Endothelial cell of umbilical vein (primary cell): ENCODE measurements at regions not wholly inside any gene's neighbourhood (a gene's known extent, or its start where the extent isn't known, plus 50 kb on each side); places are given as distances from the start of the nearest gene placed in this dataset.

Experiments used
- BruUV-seq: library from RNA; stranded (reverse); fragments of 400-500 nt; replicated peaks from 2 replicates; lab custom pipeline; 2021; lab: Mats Ljungman, UMichigan
- CTCF ChIA-PET: fragments of 300-600, 350-600 bp; sonication (Branson Sonifier 250); formaldehyde crosslinking; loops from one replicate; lab custom pipeline; 2021; ENCODE audit warnings: antibody characterized with exemption, inconsistent platforms; lab: Charles Lee
- POLR2A ChIA-PET: fragments of 300-600, 350-600 bp; sonication (Branson Sonifier 250); formaldehyde crosslinking; loops from one replicate; lab custom pipeline; 2021; ENCODE audit warnings: antibody characterized with exemption, inconsistent platforms; lab: Charles Lee
- DNase-seq: peaks from one replicate; pipeline ENCODE4 v3.0.0-alpha.2; 2011; ENCODE audit warnings: low read depth, low spot score
- FAIRE-seq: peaks from 2 replicates; lab custom pipeline; 2011; peaks lifted over from hg19 to GRCh38; lab: Jason Lieb, UNC
- H2AFZ ChIP-seq: 2 replicates; pipeline ENCODE4 v1.6.0; 2012; ENCODE audit warnings: low read depth, low read length, control low read depth, inconsistent platforms
- H3K27ac ChIP-seq: 2 replicates; pipeline ENCODE4 v1.5.1; 2011; ENCODE audit warnings: low read depth, mild to moderate bottlenecking, control low read depth, low read length, moderate library complexity; ENCODE audit not compliant: insufficient read depth
- H3K27me3 ChIP-seq, 2 experiments: 2 replicates each; pipeline versions ENCODE4 v1.6.0 to v1.6.1; 2011; ENCODE audit warnings: low read length in 2 of 2, mixed read lengths in 1 of 2; ENCODE audit not compliant: control insufficient read depth in 2 of 2, insufficient read depth in 2 of 2
- H3K36me3 ChIP-seq, 2 experiments: 2 replicates in 1 of 2; 3 replicates in 1 of 2; pipeline ENCODE4 v1.5.1; 2011; ENCODE audit warnings: low read length in 2 of 2, mild to moderate bottlenecking in 1 of 2, moderate library complexity in 1 of 2; ENCODE audit not compliant: control insufficient read depth in 2 of 2, insufficient read depth in 2 of 2; ENCODE audit errors: extremely low read depth in 1 of 2
- H3K4me1 ChIP-seq: 3 replicates; pipeline ENCODE4 v1.5.1; 2011; ENCODE audit warnings: mild to moderate bottlenecking, low read length; ENCODE audit not compliant: control insufficient read depth, insufficient read depth; ENCODE audit errors: extremely low read depth
- H3K4me2 ChIP-seq: 2 replicates; pipeline ENCODE4 v1.6.1; 2011; ENCODE audit warnings: low read length, control low read depth, mixed read lengths; ENCODE audit not compliant: insufficient read depth
- H3K4me3 ChIP-seq, 3 experiments: fragments of 200-600 bp in 1 of 3; sonication (generic), shearing (Covaris generic) in 1 of 3; replicated peaks in 1 of 3; 2 replicates each; pipeline ENCODE4 v1.5.1; 2011 to 2016; ENCODE audit warnings: control low read depth in 3 of 3, low read length in 3 of 3, mild to moderate bottlenecking in 2 of 3, inconsistent platforms in 1 of 3, low read depth in 1 of 3, moderate library complexity in 1 of 3; ENCODE audit not compliant: insufficient read depth in 1 of 3
- H3K79me2 ChIP-seq: 2 replicates; pipeline ENCODE4 v1.6.0; 2012; ENCODE audit warnings: low read length, inconsistent platforms; ENCODE audit not compliant: control insufficient read depth, insufficient read depth
- H3K9ac ChIP-seq: replicated peaks from 2 replicates; pipeline ENCODE3; 2011; ENCODE audit warnings: low read length, control low read depth; ENCODE audit not compliant: insufficient read depth; ENCODE audit errors: extremely low read depth
- H3K9me1 ChIP-seq: replicated peaks from 3 replicates; pipeline ENCODE4 v1.6.0; 2011; ENCODE audit warnings: mild to moderate bottlenecking, low read length; ENCODE audit not compliant: control insufficient read depth, insufficient read depth; ENCODE audit errors: extremely low read depth
- H3K9me3 ChIP-seq: replicated peaks from 2 replicates; pipeline ENCODE4 v1.5.1; 2012; ENCODE audit warnings: low read length, inconsistent platforms; ENCODE audit not compliant: control insufficient read depth, insufficient read depth
- H4K20me1 ChIP-seq: replicated peaks from 2 replicates; pipeline ENCODE3; 2011; ENCODE audit warnings: mild to moderate bottlenecking, low read length; ENCODE audit not compliant: control insufficient read depth, insufficient read depth; ENCODE audit errors: extremely low read depth
- JUN ChIP-seq: IDR thresholded peaks from 2 replicates; pipeline ENCODE4 v1.6.1; 2011; ENCODE audit warnings: borderline replicate concordance, low read depth; ENCODE audit not compliant: insufficient read length, insufficient read depth
- MYC ChIP-seq: IDR thresholded peaks from one replicate; pipeline ENCODE4 v1.6.1; 2011; ENCODE audit warnings: mild to moderate bottlenecking, low read depth, low read length
- POLR2A ChIP-seq: IDR thresholded peaks from 2 replicates; pipeline ENCODE4 v1.6.1; 2012; ENCODE audit warnings: low read depth, mild to moderate bottlenecking, control low read depth, low read length
- POLR2AphosphoS5 ChIP-seq: IDR thresholded peaks from 2 replicates; pipeline ENCODE4 v1.6.1; 2012; ENCODE audit warnings: low read depth, mild to moderate bottlenecking, control low read depth, low read length, moderate library complexity; ENCODE audit not compliant: insufficient read depth
- dilution Hi-C: fragments of 300-500 bp; cut with MboI; formaldehyde crosslinking; loops from one replicate; pipeline ENCODE4 v1.15.0; 2019; ENCODE audit warnings: low sequenced_read_pairs; ENCODE audit not compliant: extremely low pct_ligation_motif_present
- intact Hi-C: fragments of 100-400 bp; cut with micrococcal nuclease; formaldehyde crosslinking; loops from one replicate; pipeline ENCODE4 v1.10.0; 2022
- TF ChIP-seq, protein P1 (sequence below): IDR thresholded peaks from 2 replicates; pipeline ENCODE4 v1.6.1; 2011; ENCODE audit not compliant: insufficient read depth, insufficient read length
- TF ChIP-seq, protein P2 (sequence below), 2 donors: IDR thresholded peaks; 1 replicate in 1 of 2; 2 replicates in 1 of 2; pipeline ENCODE4 v1.5.1; 2011; ENCODE audit warnings: low read length in 2 of 2, mild to moderate bottlenecking in 2 of 2, moderate library complexity in 2 of 2, control low read depth in 1 of 2, inconsistent platforms in 1 of 2, low read depth in 1 of 2; ENCODE audit not compliant: insufficient read depth in 1 of 2; ENCODE audit errors: extremely low read depth in 1 of 2

DNA sequence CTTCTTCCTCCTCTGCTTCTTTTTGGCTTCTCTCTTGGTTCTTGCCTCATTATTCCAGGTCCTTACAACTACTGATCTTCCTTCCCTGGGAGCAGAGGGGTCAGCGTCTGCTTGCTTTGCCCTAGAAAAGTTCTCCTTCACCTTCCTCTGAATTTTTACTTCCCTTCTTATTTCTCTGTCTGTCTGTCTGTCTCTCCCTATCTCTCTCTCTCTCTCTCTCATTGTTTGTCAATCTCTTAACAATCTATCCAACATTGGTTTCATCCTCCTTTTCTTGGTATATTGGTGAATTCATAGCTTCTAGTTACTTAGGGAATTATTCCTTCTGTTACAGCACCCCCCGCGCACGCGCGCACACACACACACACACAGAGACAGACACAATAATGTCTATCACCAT, 559.1 kb downstream of the MN1 start:
- CTCF ChIA-PET: interaction anchor here (1.3 kb wide), 1 partner anchor 564 kb away, joined by 4 read pairs; no protein-coding TSS in a partner anchor

More for the DNA sequence above, 559.1 kb downstream of the MN1 start:
- H3K36me3 ChIP-seq: no peaks in the 10 kb centered on the region
- dilution Hi-C loops: no loop called here
- H3K4me1 ChIP-seq: peaks cover 44% of the 10 kb centered on the region
- H2AFZ ChIP-seq: no peak overlapping the region
- no peaks in the 10 kb centered on the region for H3K79me2 ChIP-seq
- intact Hi-C loops: loop anchor here (5.0 to 10.0 kb wide), 2 partner anchors 408 to 570 kb away; no protein-coding TSS in a partner anchor
- no peaks in the 10 kb centered on the region for H3K27me3 ChIP-seq
- no peak for FAIRE-seq
- POLR2A ChIA-PET: no interaction called here
- no peak for TF ChIP-seq POLR2AphosphoS5
- TF ChIP-seq, protein P1, sequence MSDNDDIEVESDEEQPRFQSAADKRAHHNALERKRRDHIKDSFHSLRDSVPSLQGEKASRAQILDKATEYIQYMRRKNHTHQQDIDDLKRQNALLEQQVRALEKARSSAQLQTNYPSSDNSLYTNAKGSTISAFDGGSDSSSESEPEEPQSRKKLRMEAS: no peak
- TF ChIP-seq POLR2A: no peak
- no peak for TF ChIP-seq JUN
- TF ChIP-seq, protein P2, sequence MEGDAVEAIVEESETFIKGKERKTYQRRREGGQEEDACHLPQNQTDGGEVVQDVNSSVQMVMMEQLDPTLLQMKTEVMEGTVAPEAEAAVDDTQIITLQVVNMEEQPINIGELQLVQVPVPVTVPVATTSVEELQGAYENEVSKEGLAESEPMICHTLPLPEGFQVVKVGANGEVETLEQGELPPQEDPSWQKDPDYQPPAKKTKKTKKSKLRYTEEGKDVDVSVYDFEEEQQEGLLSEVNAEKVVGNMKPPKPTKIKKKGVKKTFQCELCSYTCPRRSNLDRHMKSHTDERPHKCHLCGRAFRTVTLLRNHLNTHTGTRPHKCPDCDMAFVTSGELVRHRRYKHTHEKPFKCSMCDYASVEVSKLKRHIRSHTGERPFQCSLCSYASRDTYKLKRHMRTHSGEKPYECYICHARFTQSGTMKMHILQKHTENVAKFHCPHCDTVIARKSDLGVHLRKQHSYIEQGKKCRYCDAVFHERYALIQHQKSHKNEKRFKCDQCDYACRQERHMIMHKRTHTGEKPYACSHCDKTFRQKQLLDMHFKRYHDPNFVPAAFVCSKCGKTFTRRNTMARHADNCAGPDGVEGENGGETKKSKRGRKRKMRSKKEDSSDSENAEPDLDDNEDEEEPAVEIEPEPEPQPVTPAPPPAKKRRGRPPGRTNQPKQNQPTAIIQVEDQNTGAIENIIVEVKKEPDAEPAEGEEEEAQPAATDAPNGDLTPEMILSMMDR (IDR thresholded peaks at IDR 0.05; ENCODE audit: extremely low read depth in 1 of 2, insufficient read depth in 1 of 2, low read depth in 1 of 2, low read length in 2 of 2): no peak
- no peak for TF ChIP-seq MYC
- no peak overlapping the region for H3K9ac ChIP-seq
- no peaks in the 10 kb centered on the region for H4K20me1 ChIP-seq
- no peaks in the 10 kb centered on the region for H3K9me3 ChIP-seq
- no peaks in the 10 kb centered on the region for H3K9me1 ChIP-seq
- no peak for DNase-seq
- H3K27ac ChIP-seq: no peak overlapping the region
- BruUV-seq: no TSS peak
- no peak overlapping the region for H3K4me2 ChIP-seq
- H3K4me3 ChIP-seq: no peak overlapping the region
